ENCODE measurements at regions not wholly inside any gene's neighbourhood (a gene's known extent, or its start where the extent isn't known, plus 50 kb on each side); places are given as distances from the start of the nearest gene placed in this dataset.

GRCh38 chr2:120444691-120445240 is 98.8 kb downstream of the INHBB start:
- TF ChIP-seq EZH2 (IDR thresholded peaks at IDR 0.05; ENCODE audit: insufficient read depth, low read length), result no peak
- TF ChIP-seq CTCF (IDR thresholded peaks at IDR 0.05; ENCODE audit: insufficient read depth, low read depth, low read length), result no peak

All from astrocyte (in vitro differentiated cells and primary cell).